ENCODE measurements at regions not wholly inside any gene's neighbourhood (a gene's known extent, or its start where the extent isn't known, plus 50 kb on each side); places are given as distances from the start of the nearest gene placed in this dataset.

- H3K4me1 ChIP-seq (ENCODE audit: control insufficient read depth, insufficient read depth, low read length): no peaks in the 10 kb centered on the region
Measured at GRCh38 chr21:25503981-25504380, 103.3 kb downstream of the MRPL39 start.

GRCh38 chr21:25501996-25502665, 105.2 kb downstream of the MRPL39 start:
- Histone ChIP-seq H3K9ac (ENCODE audit: low read depth, low read length) (no peak overlapping the region), H3K9me3 (ENCODE audit: control insufficient read depth, insufficient read depth, low read length) (no peaks in the 10 kb centered on the region), H3K4me3 (ENCODE audit: low read depth, low read length) (no peak overlapping the region), H3K4me1 (ENCODE audit: control insufficient read depth, insufficient read depth, low read length) (no peaks in the 10 kb centered on the region), H3K27me3 (ENCODE audit: control insufficient read depth, insufficient read depth, low read length) (no peaks in the 10 kb centered on the region), H3K36me3 (ENCODE audit: control insufficient read depth, insufficient read depth, low read length) (no peaks in the 10 kb centered on the region)

More at GRCh38 chr21:25503981-25504380, 103.3 kb downstream of the MRPL39 start:
- H3K9me3 ChIP-seq (ENCODE audit: control insufficient read depth, insufficient read depth, low read length): no peaks in the 10 kb centered on the region
- no peaks in the 10 kb centered on the region for H3K27me3 ChIP-seq (ENCODE audit: control insufficient read depth, insufficient read depth, low read length)
- no peaks in the 10 kb centered on the region for H3K36me3 ChIP-seq (ENCODE audit: control insufficient read depth, insufficient read depth, low read length)
- no peak overlapping the region for H3K9ac ChIP-seq (ENCODE audit: low read depth, low read length)
- H3K4me3 ChIP-seq (ENCODE audit: low read depth, low read length): no peak overlapping the region

- H3K9me3 ChIP-seq (ENCODE audit: control insufficient read depth, insufficient read depth, low read length): no peaks in the 10 kb centered on the region
- H3K4me1 ChIP-seq (ENCODE audit: control insufficient read depth, insufficient read depth, low read length): no peaks in the 10 kb centered on the region
- no peak overlapping the region for H3K4me3 ChIP-seq (ENCODE audit: low read depth, low read length)
- H3K9ac ChIP-seq (ENCODE audit: low read depth, low read length): no peak overlapping the region
- H3K27me3 ChIP-seq (ENCODE audit: control insufficient read depth, insufficient read depth, low read length): no peaks in the 10 kb centered on the region
- no peaks in the 10 kb centered on the region for H3K36me3 ChIP-seq (ENCODE audit: control insufficient read depth, insufficient read depth, low read length)
Measured at GRCh38 chr21:25501462-25501861, 105.8 kb downstream of the MRPL39 start.

DNA sequence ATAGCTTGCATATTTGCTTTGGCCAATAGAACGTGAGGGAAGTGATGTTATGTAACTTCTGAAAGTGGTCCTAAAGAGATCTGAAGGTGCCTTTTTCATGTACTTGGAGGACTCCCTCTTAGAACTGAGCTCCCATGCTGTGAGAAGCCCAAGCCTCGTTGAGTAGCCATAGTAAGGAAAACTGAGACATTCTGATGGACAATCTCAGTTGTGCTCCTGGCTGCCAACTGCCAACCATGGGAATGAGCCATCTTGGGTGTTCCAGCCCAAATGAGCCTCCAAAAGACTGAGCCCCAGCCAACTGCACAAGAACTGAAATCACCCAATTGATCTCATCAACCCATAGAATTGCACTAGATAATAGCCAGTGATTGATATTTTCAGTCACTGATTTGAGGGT, 106.7 kb downstream of the MRPL39 start:
- Histone ChIP-seq H3K9ac (ENCODE audit: low read depth, low read length) (no peak overlapping the region), H3K27me3 (ENCODE audit: control insufficient read depth, insufficient read depth, low read length) (no peaks in the 10 kb centered on the region), H3K4me3 (ENCODE audit: low read depth, low read length) (no peak overlapping the region), H3K36me3 (ENCODE audit: control insufficient read depth, insufficient read depth, low read length) (no peaks in the 10 kb centered on the region), H3K9me3 (ENCODE audit: control insufficient read depth, insufficient read depth, low read length) (no peaks in the 10 kb centered on the region), H3K4me1 (ENCODE audit: control insufficient read depth, insufficient read depth, low read length) (no peaks in the 10 kb centered on the region)

DNA sequence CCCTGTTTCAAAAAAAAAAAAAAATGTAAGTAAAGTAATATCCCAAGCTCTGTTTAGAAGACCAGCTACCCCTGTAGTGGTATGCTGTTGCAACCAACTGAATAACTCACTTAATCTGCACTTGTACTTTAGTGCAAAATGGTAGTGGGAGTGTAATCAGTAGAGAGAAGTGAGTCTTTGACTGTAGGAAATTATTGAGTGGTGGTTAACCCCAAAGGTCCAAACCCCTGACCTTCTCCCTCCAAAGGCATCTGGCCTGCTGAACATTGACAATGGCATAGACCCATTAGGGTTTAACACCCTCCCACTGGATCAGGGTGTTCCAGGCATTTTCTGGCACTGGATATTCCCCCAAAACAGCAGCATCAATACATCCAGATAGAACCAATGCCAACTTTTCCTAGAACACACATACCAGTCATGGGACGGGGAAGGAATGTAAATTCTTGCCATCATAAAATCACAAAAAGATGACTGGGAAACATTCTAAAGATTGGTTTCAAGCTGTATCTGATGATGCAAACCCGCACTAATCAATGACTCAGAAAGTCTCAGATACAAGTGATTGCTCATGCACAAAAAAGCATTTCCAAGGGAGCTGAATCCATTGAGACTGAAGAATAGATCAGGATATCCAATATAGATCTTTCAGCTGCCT, 110.3 kb downstream of the MRPL39 start:
- H3K9ac ChIP-seq (ENCODE audit: low read depth, low read length): no peak overlapping the region
- no peaks in the 10 kb centered on the region for H3K36me3 ChIP-seq (ENCODE audit: control insufficient read depth, insufficient read depth, low read length)
- H3K27me3 ChIP-seq (ENCODE audit: control insufficient read depth, insufficient read depth, low read length): no peaks in the 10 kb centered on the region
- no peaks in the 10 kb centered on the region for H3K4me1 ChIP-seq (ENCODE audit: control insufficient read depth, insufficient read depth, low read length)
- no peaks in the 10 kb centered on the region for H3K9me3 ChIP-seq (ENCODE audit: control insufficient read depth, insufficient read depth, low read length)
- H3K4me3 ChIP-seq (ENCODE audit: low read depth, low read length): no peak overlapping the region

DNA sequence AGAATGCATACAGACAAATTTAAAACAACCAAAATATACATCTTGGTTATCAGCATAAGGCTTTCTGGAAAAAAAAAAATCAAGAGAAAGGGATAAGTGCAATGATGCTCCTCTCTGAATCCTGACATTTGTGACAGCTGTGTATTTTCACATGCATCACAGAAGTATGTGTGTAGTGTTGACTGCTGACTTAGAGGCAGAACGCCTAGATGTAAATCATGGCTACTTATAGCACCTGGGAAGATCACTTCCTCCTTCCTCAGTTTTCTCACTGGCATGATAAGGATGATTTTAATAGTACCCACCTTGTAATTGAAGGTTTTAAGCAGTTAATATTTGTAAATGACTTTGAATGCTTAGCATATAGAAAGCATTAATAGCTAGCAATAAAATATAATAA, 112.5 kb downstream of the MRPL39 start:
- Histone ChIP-seq H3K9me3 (ENCODE audit: control insufficient read depth, insufficient read depth, low read length) (no peaks in the 10 kb centered on the region), H3K36me3 (ENCODE audit: control insufficient read depth, insufficient read depth, low read length) (no peaks in the 10 kb centered on the region), H3K9ac (ENCODE audit: low read depth, low read length) (no peak overlapping the region), H3K27me3 (ENCODE audit: control insufficient read depth, insufficient read depth, low read length) (no peaks in the 10 kb centered on the region), H3K4me1 (ENCODE audit: control insufficient read depth, insufficient read depth, low read length) (no peaks in the 10 kb centered on the region), H3K4me3 (ENCODE audit: low read depth, low read length) (no peak overlapping the region)

DNA sequence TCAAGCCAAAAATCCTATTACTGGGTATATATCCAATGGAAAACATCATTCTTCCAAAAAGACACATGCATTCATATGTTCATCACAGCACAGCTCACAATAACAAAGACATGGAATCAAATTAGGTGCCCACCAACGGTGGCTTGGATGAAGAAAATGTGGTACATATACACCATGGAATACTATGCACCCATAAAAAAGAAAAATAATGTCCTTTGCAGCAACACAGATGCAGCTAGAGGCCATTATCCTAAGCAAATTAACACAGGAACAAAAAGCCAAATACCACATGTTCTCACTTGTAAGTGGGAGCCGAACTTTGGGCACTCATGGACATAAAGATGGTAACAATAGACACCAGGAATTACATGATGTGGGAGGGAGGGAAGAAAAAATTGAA, 113.6 kb downstream of the MRPL39 start:
- Histone ChIP-seq H3K27me3 (ENCODE audit: control insufficient read depth, insufficient read depth, low read length) (no peaks in the 10 kb centered on the region), H3K4me3 (ENCODE audit: low read depth, low read length) (no peak overlapping the region), H3K36me3 (ENCODE audit: control insufficient read depth, insufficient read depth, low read length) (no peaks in the 10 kb centered on the region), H3K9ac (ENCODE audit: low read depth, low read length) (no peak overlapping the region), H3K4me1 (ENCODE audit: control insufficient read depth, insufficient read depth, low read length) (no peaks in the 10 kb centered on the region), H3K9me3 (ENCODE audit: control insufficient read depth, insufficient read depth, low read length) (no peaks in the 10 kb centered on the region)

DNA sequence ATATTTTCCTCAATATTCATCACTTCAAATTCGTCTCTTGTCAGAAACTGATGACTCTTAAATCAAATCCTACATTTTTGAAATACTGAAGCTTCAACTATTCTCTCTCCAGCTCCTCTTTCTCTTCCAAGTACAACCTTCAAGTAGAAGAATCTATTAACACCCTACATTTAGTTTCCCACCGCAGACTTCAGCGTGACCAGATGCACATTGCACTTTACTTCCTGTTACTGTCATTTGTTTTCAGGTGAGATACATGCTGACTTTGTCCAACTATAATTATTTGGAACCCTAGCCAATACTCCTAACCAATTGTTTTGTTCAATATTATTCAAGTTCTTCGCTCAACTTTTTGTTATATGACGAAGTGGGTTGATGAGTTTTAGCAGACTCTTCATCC, 116.0 kb downstream of the MRPL39 start:
- H3K9ac ChIP-seq (ENCODE audit: low read depth, low read length): no peak overlapping the region
- no peaks in the 10 kb centered on the region for H3K9me3 ChIP-seq (ENCODE audit: control insufficient read depth, insufficient read depth, low read length)
- no peak overlapping the region for H3K4me3 ChIP-seq (ENCODE audit: low read depth, low read length)
- H3K4me1 ChIP-seq (ENCODE audit: control insufficient read depth, insufficient read depth, low read length): no peaks in the 10 kb centered on the region
- no peaks in the 10 kb centered on the region for H3K36me3 ChIP-seq (ENCODE audit: control insufficient read depth, insufficient read depth, low read length)
- H3K27me3 ChIP-seq (ENCODE audit: control insufficient read depth, insufficient read depth, low read length): no peaks in the 10 kb centered on the region

- no peak overlapping the region for H3K4me3 ChIP-seq (ENCODE audit: low read depth, low read length)
- H3K9ac ChIP-seq (ENCODE audit: low read depth, low read length): no peak overlapping the region
- H3K4me1 ChIP-seq (ENCODE audit: control insufficient read depth, insufficient read depth, low read length): no peaks in the 10 kb centered on the region
- no peaks in the 10 kb centered on the region for H3K27me3 ChIP-seq (ENCODE audit: control insufficient read depth, insufficient read depth, low read length)
- H3K9me3 ChIP-seq (ENCODE audit: control insufficient read depth, insufficient read depth, low read length): no peaks in the 10 kb centered on the region
- no peaks in the 10 kb centered on the region for H3K36me3 ChIP-seq (ENCODE audit: control insufficient read depth, insufficient read depth, low read length)
Measured at GRCh38 chr21:25490742-25491141, 116.5 kb downstream of the MRPL39 start.

DNA sequence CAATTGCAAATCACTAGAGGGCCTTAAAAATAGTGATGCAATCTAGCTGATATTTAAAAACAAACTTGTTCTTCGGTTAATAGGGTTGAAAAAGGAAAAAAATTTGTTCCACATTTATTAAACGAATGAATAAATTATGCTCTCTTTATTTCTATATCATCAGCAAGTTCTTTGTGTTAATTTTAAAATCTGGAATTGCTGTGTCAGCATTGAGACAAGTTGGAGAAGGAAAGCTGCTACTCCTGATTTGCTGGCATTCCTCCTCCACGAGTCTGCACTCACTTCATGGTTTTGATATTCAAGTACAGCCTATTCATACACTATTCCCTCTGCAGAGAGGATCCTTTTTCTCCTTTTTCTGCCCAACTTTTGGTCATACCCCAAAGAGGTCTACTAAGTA, 117.6 kb downstream of the MRPL39 start:
- no peaks in the 10 kb centered on the region for H3K4me1 ChIP-seq (ENCODE audit: control insufficient read depth, insufficient read depth, low read length)
- H3K36me3 ChIP-seq (ENCODE audit: control insufficient read depth, insufficient read depth, low read length): no peaks in the 10 kb centered on the region
- no peaks in the 10 kb centered on the region for H3K9me3 ChIP-seq (ENCODE audit: control insufficient read depth, insufficient read depth, low read length)
- H3K4me3 ChIP-seq (ENCODE audit: low read depth, low read length): no peak overlapping the region
- H3K27me3 ChIP-seq (ENCODE audit: control insufficient read depth, insufficient read depth, low read length): no peaks in the 10 kb centered on the region
- no peak overlapping the region for H3K9ac ChIP-seq (ENCODE audit: low read depth, low read length)

DNA sequence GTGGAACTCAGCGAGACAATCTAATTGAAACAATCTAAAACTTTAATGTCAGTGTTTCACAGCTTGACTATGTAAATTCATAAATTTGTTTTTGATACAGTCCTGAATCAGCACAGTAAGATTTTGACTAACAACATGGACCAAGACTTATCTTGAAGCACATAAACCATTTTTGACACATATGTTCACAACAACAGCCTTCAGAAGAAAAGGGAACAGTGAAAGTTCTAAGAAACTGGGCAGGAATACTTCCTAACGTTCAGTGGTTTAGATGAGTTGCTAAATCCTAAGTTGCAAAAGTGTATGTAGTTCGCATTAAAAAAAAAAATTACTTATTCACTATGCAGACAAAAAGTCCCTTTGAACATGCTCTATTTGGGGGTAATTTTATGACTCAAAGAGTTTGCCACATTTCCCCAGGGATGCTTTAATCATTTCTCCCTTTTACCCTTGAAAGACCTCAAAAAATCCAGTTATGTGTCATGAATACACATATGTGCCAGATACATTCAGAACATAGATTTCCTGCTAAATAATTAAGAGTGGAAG, 120.2 kb downstream of the MRPL39 start:
- Histone ChIP-seq H3K9ac (ENCODE audit: low read depth, low read length) (no peak overlapping the region), H3K4me3 (ENCODE audit: low read depth, low read length) (no peak overlapping the region), H3K27me3 (ENCODE audit: control insufficient read depth, insufficient read depth, low read length) (no peaks in the 10 kb centered on the region), H3K4me1 (ENCODE audit: control insufficient read depth, insufficient read depth, low read length) (no peaks in the 10 kb centered on the region), H3K36me3 (ENCODE audit: control insufficient read depth, insufficient read depth, low read length) (no peaks in the 10 kb centered on the region), H3K9me3 (ENCODE audit: control insufficient read depth, insufficient read depth, low read length) (no peaks in the 10 kb centered on the region)

- H3K4me1 ChIP-seq (ENCODE audit: control insufficient read depth, insufficient read depth, low read length): no peaks in the 10 kb centered on the region
- no peak overlapping the region for H3K9ac ChIP-seq (ENCODE audit: low read depth, low read length)
- H3K36me3 ChIP-seq (ENCODE audit: control insufficient read depth, insufficient read depth, low read length): no peaks in the 10 kb centered on the region
- no peaks in the 10 kb centered on the region for H3K9me3 ChIP-seq (ENCODE audit: control insufficient read depth, insufficient read depth, low read length)
- H3K27me3 ChIP-seq (ENCODE audit: control insufficient read depth, insufficient read depth, low read length): no peaks in the 10 kb centered on the region
- no peak overlapping the region for H3K4me3 ChIP-seq (ENCODE audit: low read depth, low read length)
Measured at GRCh38 chr21:25485914-25486313, 121.4 kb downstream of the MRPL39 start.
